ENCODE measurements at regions not wholly inside any gene's neighbourhood (a gene's known extent, or its start where the extent isn't known, plus 50 kb on each side); places are given as distances from the start of the nearest gene placed in this dataset.

DNA sequence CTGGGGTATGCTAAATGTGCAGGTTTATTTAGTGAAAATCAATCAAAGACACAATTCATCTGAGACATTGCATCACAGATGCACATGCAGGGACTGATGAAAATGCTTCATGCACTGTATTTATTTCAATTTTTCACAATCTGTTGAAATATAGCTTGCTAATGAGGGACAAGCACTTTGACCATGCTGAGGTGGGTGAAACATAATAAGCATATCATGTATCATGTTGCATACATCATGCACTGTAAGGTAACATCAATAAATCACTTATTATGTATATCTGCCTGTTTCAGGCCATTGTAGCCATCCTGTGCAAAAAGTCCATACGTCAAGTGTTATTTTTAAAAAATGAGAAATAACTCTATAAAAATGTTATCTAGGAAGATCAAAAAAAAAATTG, 426.9 kb upstream of the PCDH15 start:
- H2BK5ac ChIP-seq (ENCODE audit: low read depth, low read length, poor library complexity) = no peak overlapping the region
- no peaks in the 10 kb centered on the region for H3K79me2 ChIP-seq (ENCODE audit: control insufficient read depth, insufficient read depth, low read length, poor library complexity)
- H3K27me3 ChIP-seq (ENCODE audit: insufficient read depth, low read length) = no peaks in the 10 kb centered on the region
- H3K9ac ChIP-seq (ENCODE audit: low read length) = no peak overlapping the region
- no peak overlapping the region for H4K8ac ChIP-seq (ENCODE audit: low read depth, low read length)
- no peak overlapping the region for H3K4me2 ChIP-seq (ENCODE audit: low read length)
- H3K14ac ChIP-seq (ENCODE audit: low read length) = no peak overlapping the region
- no CpG with 5 or more reads among the region's 1 CpG for WGBS (ENCODE audit: extremely low coverage, insufficient coverage, insufficient read length)
- no peak for DNase-seq
- no peak overlapping the region for H2AFZ ChIP-seq (ENCODE audit: insufficient read depth, low read length, poor library complexity)
- H4K12ac ChIP-seq (ENCODE audit: low read depth, low read length) = no peak overlapping the region
- H3K79me1 ChIP-seq (ENCODE audit: low read length) = no peaks in the 10 kb centered on the region
- H3K27ac ChIP-seq (ENCODE audit: low read depth, low read length) = no peak overlapping the region
- no peak overlapping the region for H4K91ac ChIP-seq (ENCODE audit: low read depth, low read length)
- no peak overlapping the region for H2AK5ac ChIP-seq (ENCODE audit: low read length)
- no peak overlapping the region for H2BK12ac ChIP-seq (ENCODE audit: low read length)
- no peaks in the 10 kb centered on the region for H3K4me1 ChIP-seq (ENCODE audit: control insufficient read depth in 1 of 2, insufficient read depth in 2 of 2, low read length in 2 of 2)
- H3K4ac ChIP-seq (ENCODE audit: low read depth, low read length) = no peak overlapping the region
- H2BK120ac ChIP-seq (ENCODE audit: insufficient read depth, low read length, poor library complexity) = no peak overlapping the region
- no peak overlapping the region for H3K18ac ChIP-seq (ENCODE audit: low read length)
- H3K4me3 ChIP-seq (ENCODE audit: low read depth, low read length) = no peak overlapping the region
- H3K23ac ChIP-seq (ENCODE audit: low read length) = no peak overlapping the region
- no peaks in the 10 kb centered on the region for H3K36me3 ChIP-seq (ENCODE audit: control insufficient read depth in 1 of 2, insufficient read depth in 2 of 2, low read length in 2 of 2)
- no peaks in the 10 kb centered on the region for H3K9me3 ChIP-seq (ENCODE audit: insufficient read depth, low read depth, low read length)

DNA sequence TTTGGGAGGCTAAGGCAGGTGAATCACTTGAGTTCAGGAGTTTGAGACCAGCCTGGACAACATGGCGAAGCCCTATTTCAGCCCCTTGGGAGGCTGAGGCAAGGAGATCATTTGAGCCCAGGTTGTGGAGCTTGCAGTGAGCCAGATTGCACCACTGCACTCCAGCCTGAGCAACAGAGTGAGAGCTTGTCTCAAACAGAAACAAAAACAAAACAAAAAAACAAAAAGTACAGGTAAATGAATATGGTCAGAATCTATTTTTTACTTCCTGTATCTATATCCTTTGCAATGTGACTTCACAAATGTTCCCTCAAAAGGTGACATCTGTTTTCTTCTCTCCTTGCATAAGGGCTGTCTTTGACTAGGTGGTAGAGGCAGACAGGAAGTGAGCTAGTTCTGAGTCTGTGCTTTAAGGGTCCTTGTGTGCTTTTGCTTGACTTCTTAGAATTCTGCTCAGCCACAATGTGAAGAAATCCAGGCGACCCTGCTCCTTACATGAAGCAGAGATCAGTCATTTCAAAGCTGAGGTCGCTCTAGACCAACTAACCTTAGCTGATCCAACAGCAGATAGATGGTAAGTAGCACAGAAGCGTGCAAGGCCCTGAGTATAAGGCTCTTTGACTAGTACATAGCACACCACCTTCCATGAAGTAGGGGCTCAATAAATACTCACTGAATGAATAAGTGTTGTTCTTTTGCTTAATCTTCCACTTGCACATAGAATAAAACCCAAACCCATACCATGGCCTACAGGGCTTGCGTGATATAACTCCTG, 423.2 kb upstream of the PCDH15 start:
- no peak overlapping the region for H3K4ac ChIP-seq (ENCODE audit: low read depth, low read length)
- H2BK120ac ChIP-seq (ENCODE audit: insufficient read depth, low read length, poor library complexity) = no peak overlapping the region
- no CpG with 5 or more reads among the region's 5 CpGs for WGBS (ENCODE audit: extremely low coverage, insufficient coverage, insufficient read length)
- H3K9ac ChIP-seq (ENCODE audit: low read length) = no peak overlapping the region
- H4K8ac ChIP-seq (ENCODE audit: low read depth, low read length) = no peak overlapping the region
- DNase-seq = no peak
- no peak overlapping the region for H2AK5ac ChIP-seq (ENCODE audit: low read length)
- no peak overlapping the region for H2BK5ac ChIP-seq (ENCODE audit: low read depth, low read length, poor library complexity)
- no peak overlapping the region for H2AFZ ChIP-seq (ENCODE audit: insufficient read depth, low read length, poor library complexity)
- no peaks in the 10 kb centered on the region for H3K27me3 ChIP-seq (ENCODE audit: insufficient read depth, low read length)
- no peak overlapping the region for H3K4me2 ChIP-seq (ENCODE audit: low read length)
- no peaks in the 10 kb centered on the region for H3K79me1 ChIP-seq (ENCODE audit: low read length)
- no peak overlapping the region for H2BK12ac ChIP-seq (ENCODE audit: low read length)
- no peak overlapping the region for H3K23ac ChIP-seq (ENCODE audit: low read length)
- no peak overlapping the region for H4K12ac ChIP-seq (ENCODE audit: low read depth, low read length)
- H3K9me3 ChIP-seq (ENCODE audit: insufficient read depth, low read depth, low read length) = no peaks in the 10 kb centered on the region
- no peak overlapping the region for H3K27ac ChIP-seq (ENCODE audit: low read depth, low read length)
- no peaks in the 10 kb centered on the region for H3K79me2 ChIP-seq (ENCODE audit: control insufficient read depth, insufficient read depth, low read length, poor library complexity)
- H3K4me3 ChIP-seq (ENCODE audit: low read depth, low read length) = no peak overlapping the region
- H3K36me3 ChIP-seq (ENCODE audit: control insufficient read depth in 1 of 2, insufficient read depth in 2 of 2, low read length in 2 of 2) = no peaks in the 10 kb centered on the region
- no peak overlapping the region for H3K18ac ChIP-seq (ENCODE audit: low read length)
- no peak overlapping the region for H3K14ac ChIP-seq (ENCODE audit: low read length)
- no peaks in the 10 kb centered on the region for H3K4me1 ChIP-seq (ENCODE audit: control insufficient read depth in 1 of 2, insufficient read depth in 2 of 2, low read length in 2 of 2)
- no peak overlapping the region for H4K91ac ChIP-seq (ENCODE audit: low read depth, low read length)

DNA sequence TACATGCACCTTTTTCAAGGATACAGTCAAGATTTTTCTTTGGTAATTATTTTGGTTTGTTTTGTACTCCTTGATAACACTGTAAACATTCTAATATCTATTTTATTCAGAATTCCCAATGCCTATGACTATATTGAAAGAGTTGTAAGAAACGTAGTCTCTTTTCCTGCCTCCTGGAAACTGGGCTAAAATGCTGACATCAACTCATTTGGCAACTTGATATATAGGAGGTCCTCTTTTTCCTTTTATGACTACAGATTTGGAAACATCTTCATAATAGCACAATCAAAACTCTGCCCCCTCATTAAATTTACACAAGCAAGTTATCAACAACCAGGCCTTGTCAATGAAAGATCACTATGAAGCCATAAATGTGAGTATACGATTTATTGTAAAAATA, 422.3 kb upstream of the PCDH15 start:
- Histone ChIP-seq H3K9me3 (ENCODE audit: insufficient read depth, low read depth, low read length) (no peaks in the 10 kb centered on the region), H4K8ac (ENCODE audit: low read depth, low read length) (no peak overlapping the region), H3K36me3 (ENCODE audit: control insufficient read depth in 1 of 2, insufficient read depth in 2 of 2, low read length in 2 of 2) (no peaks in the 10 kb centered on the region), H2AFZ (ENCODE audit: insufficient read depth, low read length, poor library complexity) (no peak overlapping the region), H2BK5ac (ENCODE audit: low read depth, low read length, poor library complexity) (no peak overlapping the region), H4K91ac (ENCODE audit: low read depth, low read length) (no peak overlapping the region), H4K12ac (ENCODE audit: low read depth, low read length) (no peak overlapping the region), H3K18ac (ENCODE audit: low read length) (no peak overlapping the region), H3K79me2 (ENCODE audit: control insufficient read depth, insufficient read depth, low read length, poor library complexity) (no peaks in the 10 kb centered on the region), H3K79me1 (ENCODE audit: low read length) (no peaks in the 10 kb centered on the region), H2BK12ac (ENCODE audit: low read length) (no peak overlapping the region), H2AK5ac (ENCODE audit: low read length) (no peak overlapping the region), H3K23ac (ENCODE audit: low read length) (no peak overlapping the region), H3K4me1 (ENCODE audit: control insufficient read depth in 1 of 2, insufficient read depth in 2 of 2, low read length in 2 of 2) (no peaks in the 10 kb centered on the region), H3K27ac (ENCODE audit: low read depth, low read length) (no peak overlapping the region), H3K4me3 (ENCODE audit: low read depth, low read length) (no peak overlapping the region), H3K9ac (ENCODE audit: low read length) (no peak overlapping the region), H3K14ac (ENCODE audit: low read length) (no peak overlapping the region), H3K4ac (ENCODE audit: low read depth, low read length) (no peak overlapping the region), H3K27me3 (ENCODE audit: insufficient read depth, low read length) (no peaks in the 10 kb centered on the region), H3K4me2 (ENCODE audit: low read length) (no peak overlapping the region), H2BK120ac (ENCODE audit: insufficient read depth, low read length, poor library complexity) (no peak overlapping the region)
- no peak for DNase-seq
- WGBS (ENCODE audit: extremely low coverage, insufficient coverage, insufficient read length) = no CpG with 5 or more reads among the region's 2 CpGs

DNA sequence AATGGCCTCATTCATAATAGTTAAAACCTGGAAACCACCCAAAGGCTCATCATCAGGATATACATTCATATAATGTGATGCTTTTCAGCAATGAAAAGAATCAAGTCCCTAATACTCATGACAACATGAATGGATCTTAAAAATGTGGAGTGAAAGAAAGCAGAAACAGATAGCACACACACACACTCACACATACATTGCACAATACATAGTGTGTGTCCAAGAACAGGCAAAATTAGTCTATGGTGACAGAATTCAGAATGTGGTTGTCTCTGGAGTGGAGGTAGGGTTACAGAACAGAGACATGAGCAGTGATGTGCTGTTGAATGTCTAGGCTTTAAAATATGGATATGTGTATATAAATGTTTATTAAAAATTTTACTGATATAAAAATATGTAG, 419.9 kb upstream of the PCDH15 start:
- Histone ChIP-seq H2AK5ac (ENCODE audit: low read length) (no peak overlapping the region), H2BK5ac (ENCODE audit: low read depth, low read length, poor library complexity) (no peak overlapping the region), H3K79me2 (ENCODE audit: control insufficient read depth, insufficient read depth, low read length, poor library complexity) (no peaks in the 10 kb centered on the region), H2BK12ac (ENCODE audit: low read length) (no peak overlapping the region), H4K12ac (ENCODE audit: low read depth, low read length) (no peak overlapping the region), H2BK120ac (ENCODE audit: insufficient read depth, low read length, poor library complexity) (no peak overlapping the region), H3K4ac (ENCODE audit: low read depth, low read length) (no peak overlapping the region), H3K4me2 (ENCODE audit: low read length) (no peak overlapping the region), H2AFZ (ENCODE audit: insufficient read depth, low read length, poor library complexity) (no peak overlapping the region), H3K18ac (ENCODE audit: low read length) (no peak overlapping the region), H3K79me1 (ENCODE audit: low read length) (no peaks in the 10 kb centered on the region), H3K27me3 (ENCODE audit: insufficient read depth, low read length) (no peaks in the 10 kb centered on the region), H3K4me3 (ENCODE audit: low read depth, low read length) (no peak overlapping the region), H4K91ac (ENCODE audit: low read depth, low read length) (no peak overlapping the region), H3K36me3 (ENCODE audit: control insufficient read depth in 1 of 2, insufficient read depth in 2 of 2, low read length in 2 of 2) (no peaks in the 10 kb centered on the region), H3K23ac (ENCODE audit: low read length) (no peak overlapping the region), H4K8ac (ENCODE audit: low read depth, low read length) (no peak overlapping the region), H3K14ac (ENCODE audit: low read length) (no peak overlapping the region), H3K27ac (ENCODE audit: low read depth, low read length) (no peak overlapping the region), H3K9ac (ENCODE audit: low read length) (no peak overlapping the region), H3K9me3 (ENCODE audit: insufficient read depth, low read depth, low read length) (no peaks in the 10 kb centered on the region), H3K4me1 (ENCODE audit: control insufficient read depth in 1 of 2, insufficient read depth in 2 of 2, low read length in 2 of 2) (no peaks in the 10 kb centered on the region)
- no peak for DNase-seq

All from trophoblast cell (in vitro differentiated cells and primary cell).